A673 (cell line): ENCODE measurements at regions not wholly inside any gene's neighbourhood (a gene's known extent, or its start where the extent isn't known, plus 50 kb on each side); places are given as distances from the start of the nearest gene placed in this dataset.

Experiments used
- EZH2 ChIP-seq: fragments of 200-600 bp; sonication (generic); IDR thresholded peaks from 2 replicates; pipeline ENCODE4 v1.6.1; 2017; ENCODE audit warnings: borderline replicate concordance, low read depth, mild to moderate bottlenecking, mixed read lengths, antibody characterized with exemption, low read length; ENCODE audit not compliant: poor library complexity, severe bottlenecking
- TF ChIP-seq, protein P1 (sequence below): fragments of 300-800, 200-600 bp; sonication (generic); conservative IDR thresholded peaks from 2 replicates; pipeline ENCODE4 v1.5.1; 2017; ENCODE audit warnings: low read depth, mild to moderate bottlenecking, antibody characterized with exemption, low read length, moderate library complexity, mixed read lengths

DNA sequence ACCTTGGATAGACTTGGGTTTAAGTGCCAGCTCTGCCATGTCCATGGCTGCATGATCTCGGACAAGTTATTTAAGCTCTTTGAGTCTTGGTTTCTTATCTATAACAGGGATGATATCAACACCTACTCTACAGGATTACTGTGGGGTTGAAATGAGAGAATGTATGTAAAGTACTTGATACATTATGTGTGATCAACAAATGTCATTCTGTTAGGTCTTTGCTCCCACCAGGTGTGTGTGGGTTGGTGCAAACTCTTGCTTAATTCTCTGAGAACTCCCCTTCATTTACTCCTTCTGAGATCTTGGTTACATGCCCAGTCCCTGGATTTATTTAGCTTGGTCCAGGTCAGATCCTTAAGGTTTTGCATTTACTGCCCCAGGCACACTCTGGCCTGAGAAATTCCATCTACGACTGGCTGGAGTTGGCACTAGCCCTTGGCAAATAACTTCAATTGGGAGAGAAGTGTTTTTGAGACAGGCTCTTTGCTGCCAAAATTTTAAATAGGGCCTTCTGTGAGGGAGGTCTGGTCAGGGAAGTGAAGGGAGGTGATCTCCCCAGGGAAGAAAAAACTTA, 63.5 kb upstream of the KLF9 start:
- TF ChIP-seq, protein P1, sequence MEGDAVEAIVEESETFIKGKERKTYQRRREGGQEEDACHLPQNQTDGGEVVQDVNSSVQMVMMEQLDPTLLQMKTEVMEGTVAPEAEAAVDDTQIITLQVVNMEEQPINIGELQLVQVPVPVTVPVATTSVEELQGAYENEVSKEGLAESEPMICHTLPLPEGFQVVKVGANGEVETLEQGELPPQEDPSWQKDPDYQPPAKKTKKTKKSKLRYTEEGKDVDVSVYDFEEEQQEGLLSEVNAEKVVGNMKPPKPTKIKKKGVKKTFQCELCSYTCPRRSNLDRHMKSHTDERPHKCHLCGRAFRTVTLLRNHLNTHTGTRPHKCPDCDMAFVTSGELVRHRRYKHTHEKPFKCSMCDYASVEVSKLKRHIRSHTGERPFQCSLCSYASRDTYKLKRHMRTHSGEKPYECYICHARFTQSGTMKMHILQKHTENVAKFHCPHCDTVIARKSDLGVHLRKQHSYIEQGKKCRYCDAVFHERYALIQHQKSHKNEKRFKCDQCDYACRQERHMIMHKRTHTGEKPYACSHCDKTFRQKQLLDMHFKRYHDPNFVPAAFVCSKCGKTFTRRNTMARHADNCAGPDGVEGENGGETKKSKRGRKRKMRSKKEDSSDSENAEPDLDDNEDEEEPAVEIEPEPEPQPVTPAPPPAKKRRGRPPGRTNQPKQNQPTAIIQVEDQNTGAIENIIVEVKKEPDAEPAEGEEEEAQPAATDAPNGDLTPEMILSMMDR = no peak
- no peak for TF ChIP-seq EZH2
